ENCODE measurements at regions not wholly inside any gene's neighbourhood (a gene's known extent, or its start where the extent isn't known, plus 50 kb on each side); places are given as distances from the start of the nearest gene placed in this dataset.
"Not testable (repeated sequence)": the region's sequence is repeated elsewhere in the genome, so short reads cannot be mapped to it uniquely, and the experiment has no call there.

DNA sequence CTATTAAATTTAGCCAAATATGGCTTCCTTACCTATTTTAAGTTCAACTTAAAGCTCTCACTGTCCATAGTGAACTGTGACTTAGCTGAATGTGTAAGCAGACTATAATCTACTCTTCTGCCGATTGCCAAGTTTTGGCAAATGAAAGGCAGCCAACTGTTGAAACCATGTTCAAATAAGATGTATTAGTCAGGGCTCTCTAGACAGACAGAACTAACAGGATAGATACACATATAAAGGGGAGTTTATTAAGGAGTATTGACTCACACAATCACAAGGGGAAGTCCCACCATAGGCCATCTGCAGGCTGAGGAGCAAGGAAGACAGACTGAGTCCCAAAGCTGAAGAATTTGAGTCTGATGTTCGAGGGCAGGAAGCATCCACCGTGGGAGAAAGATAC is 837.7 kb upstream of the AUTS2 start:
- TF ChIP-seq, protein P1, sequence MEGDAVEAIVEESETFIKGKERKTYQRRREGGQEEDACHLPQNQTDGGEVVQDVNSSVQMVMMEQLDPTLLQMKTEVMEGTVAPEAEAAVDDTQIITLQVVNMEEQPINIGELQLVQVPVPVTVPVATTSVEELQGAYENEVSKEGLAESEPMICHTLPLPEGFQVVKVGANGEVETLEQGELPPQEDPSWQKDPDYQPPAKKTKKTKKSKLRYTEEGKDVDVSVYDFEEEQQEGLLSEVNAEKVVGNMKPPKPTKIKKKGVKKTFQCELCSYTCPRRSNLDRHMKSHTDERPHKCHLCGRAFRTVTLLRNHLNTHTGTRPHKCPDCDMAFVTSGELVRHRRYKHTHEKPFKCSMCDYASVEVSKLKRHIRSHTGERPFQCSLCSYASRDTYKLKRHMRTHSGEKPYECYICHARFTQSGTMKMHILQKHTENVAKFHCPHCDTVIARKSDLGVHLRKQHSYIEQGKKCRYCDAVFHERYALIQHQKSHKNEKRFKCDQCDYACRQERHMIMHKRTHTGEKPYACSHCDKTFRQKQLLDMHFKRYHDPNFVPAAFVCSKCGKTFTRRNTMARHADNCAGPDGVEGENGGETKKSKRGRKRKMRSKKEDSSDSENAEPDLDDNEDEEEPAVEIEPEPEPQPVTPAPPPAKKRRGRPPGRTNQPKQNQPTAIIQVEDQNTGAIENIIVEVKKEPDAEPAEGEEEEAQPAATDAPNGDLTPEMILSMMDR (IDR thresholded peaks at IDR 0.05; ENCODE audit: insufficient read depth, low read depth, low read length, missing control alignments), result no peak
- DNase-seq (ENCODE audit: low read depth), result no peak

GRCh38 chr7:68767462-68767861 is 830.8 kb upstream of the AUTS2 start:
- no peak overlapping the region for H3K4me3 ChIP-seq (ENCODE audit: low read depth, low read length)
- TF ChIP-seq, protein P1 (IDR thresholded peaks at IDR 0.05; ENCODE audit: insufficient read depth, low read depth, low read length, missing control alignments), result no peak
- DNase-seq (ENCODE audit: low read depth), result no peak

More for the DNA sequence above, 837.7 kb upstream of the AUTS2 start:
- no peak overlapping the region for H3K4me3 ChIP-seq (ENCODE audit: low read depth, low read length)

DNA sequence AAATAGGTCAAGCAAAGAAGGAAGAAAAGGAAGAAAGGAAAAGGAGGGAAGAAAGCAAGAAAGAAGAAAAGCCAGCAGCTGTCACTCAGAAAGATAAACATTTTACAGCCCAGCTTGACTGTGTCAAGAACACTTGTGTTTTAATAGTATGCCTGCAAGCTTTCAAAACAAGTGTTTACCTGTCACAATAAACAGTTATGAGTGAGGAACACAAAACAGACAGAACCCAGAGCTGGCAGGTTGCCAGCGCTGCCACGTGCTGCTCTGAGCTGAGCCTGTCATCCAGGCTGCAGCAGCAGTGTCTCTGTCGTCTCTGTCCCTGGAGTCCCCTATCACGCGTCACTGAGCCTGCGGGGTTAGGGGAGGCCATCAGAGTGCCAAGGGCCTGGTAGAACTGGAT is 827.6 kb upstream of the AUTS2 start:
- TF ChIP-seq, protein P1 (IDR thresholded peaks at IDR 0.05; ENCODE audit: insufficient read depth, low read depth, low read length, missing control alignments), result no peak
- DNase-seq (ENCODE audit: low read depth), result no peak
- H3K4me3 ChIP-seq (ENCODE audit: low read depth, low read length), result no peak overlapping the region

- TF ChIP-seq, protein P1 (IDR thresholded peaks at IDR 0.05; ENCODE audit: insufficient read depth, low read depth, low read length, missing control alignments), result no peak
- no peak overlapping the region for H3K4me3 ChIP-seq (ENCODE audit: low read depth, low read length)
- DNase-seq (ENCODE audit: low read depth), result no peak
Measured at GRCh38 chr7:68776326-68776725, 821.9 kb upstream of the AUTS2 start.

DNA sequence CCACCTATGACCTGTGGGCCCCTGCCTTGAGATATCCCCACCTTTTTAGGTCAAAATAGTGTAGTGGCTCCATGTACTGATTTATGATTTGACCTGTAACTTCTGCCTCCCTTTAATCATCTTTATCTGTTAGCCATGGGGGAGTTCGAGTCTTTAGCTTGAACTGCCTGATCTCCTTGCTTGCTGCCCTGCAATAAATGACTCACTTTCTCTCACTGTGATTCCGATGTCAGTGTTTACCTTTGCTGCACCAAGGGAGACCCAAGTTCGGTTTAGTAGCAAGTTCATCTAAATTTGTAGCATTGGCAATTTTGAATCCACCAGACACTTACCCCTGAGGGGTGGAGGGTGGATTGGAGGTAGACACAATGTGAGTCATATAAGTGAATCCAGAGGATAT is 814.6 kb upstream of the AUTS2 start:
- no peak for DNase-seq (ENCODE audit: low read depth)
- TF ChIP-seq, protein P1 (IDR thresholded peaks at IDR 0.05; ENCODE audit: insufficient read depth, low read depth, low read length, missing control alignments), result no peak
- no peak overlapping the region for H3K4me3 ChIP-seq (ENCODE audit: low read depth, low read length)

- no peak overlapping the region for H3K4me3 ChIP-seq (ENCODE audit: low read depth, low read length)
- no peak for DNase-seq (ENCODE audit: low read depth)
- TF ChIP-seq, protein P1 (IDR thresholded peaks at IDR 0.05; ENCODE audit: insufficient read depth, low read depth, low read length, missing control alignments), result no peak
Measured at GRCh38 chr7:68785036-68785435, 813.2 kb upstream of the AUTS2 start.

- H3K4me3 ChIP-seq (ENCODE audit: low read depth, low read length), result no peak overlapping the region
- TF ChIP-seq, protein P1 (IDR thresholded peaks at IDR 0.05; ENCODE audit: insufficient read depth, low read depth, low read length, missing control alignments), result no peak
- no peak for DNase-seq (ENCODE audit: low read depth)
Measured at GRCh38 chr7:68787566-68787965, 810.7 kb upstream of the AUTS2 start.

- not testable (repeated sequence) for DNase-seq (ENCODE audit: low read depth); H3K4me3 ChIP-seq (ENCODE audit: low read depth, low read length)
Measured at GRCh38 chr7:68788529-68788928, 809.7 kb upstream of the AUTS2 start.

All from GM12865 (cell line).